GM13977 (cell line): ENCODE measurements at regions not wholly inside any gene's neighbourhood (a gene's known extent, or its start where the extent isn't known, plus 50 kb on each side); places are given as distances from the start of the nearest gene placed in this dataset.

Experiments
- DNase-seq: peaks from one replicate; pipeline ENCODE4 v3.0.0; 2012; ENCODE audit warnings: low spot score
- in situ Hi-C: fragments of 300-500 bp; cut with MboI; formaldehyde crosslinking; loops from one replicate; pipeline ENCODE4 v1.12.0; 2022; ENCODE audit warnings: low sequenced_read_pairs, low pct_unique_long_range_greater_than_20kb, mixed read lengths, inconsistent platforms; ENCODE audit not compliant: unreplicated experiment
- TF ChIP-seq, protein P1 (sequence below): IDR thresholded peaks from 2 replicates; pipeline ENCODE4 v1.5.1; 2012; ENCODE audit warnings: mild to moderate bottlenecking, control low read depth; ENCODE audit not compliant: insufficient read depth; ENCODE audit errors: extremely low read depth, missing control alignments

DNA sequence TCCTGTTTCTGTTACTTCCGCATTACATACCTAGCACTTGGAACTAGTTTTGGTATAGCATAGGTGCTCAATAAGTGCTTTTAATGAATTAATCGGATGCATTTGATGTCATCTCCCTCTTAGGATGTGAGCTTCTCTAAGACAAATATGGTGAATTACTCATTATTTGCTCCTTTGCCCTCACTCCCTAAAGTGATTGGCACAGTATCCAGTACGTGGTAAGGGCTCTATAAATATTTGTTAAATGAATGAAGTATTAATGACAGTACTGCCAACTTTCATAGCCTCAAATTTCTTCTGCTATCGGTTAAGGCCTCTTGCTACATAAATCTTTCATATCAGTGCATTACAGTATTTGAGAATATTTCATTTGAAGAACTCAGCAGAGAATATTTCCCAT, 75.9 kb upstream of the ARID5B start:
- in situ Hi-C loops: no loop called here
- TF ChIP-seq, protein P1, sequence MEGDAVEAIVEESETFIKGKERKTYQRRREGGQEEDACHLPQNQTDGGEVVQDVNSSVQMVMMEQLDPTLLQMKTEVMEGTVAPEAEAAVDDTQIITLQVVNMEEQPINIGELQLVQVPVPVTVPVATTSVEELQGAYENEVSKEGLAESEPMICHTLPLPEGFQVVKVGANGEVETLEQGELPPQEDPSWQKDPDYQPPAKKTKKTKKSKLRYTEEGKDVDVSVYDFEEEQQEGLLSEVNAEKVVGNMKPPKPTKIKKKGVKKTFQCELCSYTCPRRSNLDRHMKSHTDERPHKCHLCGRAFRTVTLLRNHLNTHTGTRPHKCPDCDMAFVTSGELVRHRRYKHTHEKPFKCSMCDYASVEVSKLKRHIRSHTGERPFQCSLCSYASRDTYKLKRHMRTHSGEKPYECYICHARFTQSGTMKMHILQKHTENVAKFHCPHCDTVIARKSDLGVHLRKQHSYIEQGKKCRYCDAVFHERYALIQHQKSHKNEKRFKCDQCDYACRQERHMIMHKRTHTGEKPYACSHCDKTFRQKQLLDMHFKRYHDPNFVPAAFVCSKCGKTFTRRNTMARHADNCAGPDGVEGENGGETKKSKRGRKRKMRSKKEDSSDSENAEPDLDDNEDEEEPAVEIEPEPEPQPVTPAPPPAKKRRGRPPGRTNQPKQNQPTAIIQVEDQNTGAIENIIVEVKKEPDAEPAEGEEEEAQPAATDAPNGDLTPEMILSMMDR: no peak

DNA sequence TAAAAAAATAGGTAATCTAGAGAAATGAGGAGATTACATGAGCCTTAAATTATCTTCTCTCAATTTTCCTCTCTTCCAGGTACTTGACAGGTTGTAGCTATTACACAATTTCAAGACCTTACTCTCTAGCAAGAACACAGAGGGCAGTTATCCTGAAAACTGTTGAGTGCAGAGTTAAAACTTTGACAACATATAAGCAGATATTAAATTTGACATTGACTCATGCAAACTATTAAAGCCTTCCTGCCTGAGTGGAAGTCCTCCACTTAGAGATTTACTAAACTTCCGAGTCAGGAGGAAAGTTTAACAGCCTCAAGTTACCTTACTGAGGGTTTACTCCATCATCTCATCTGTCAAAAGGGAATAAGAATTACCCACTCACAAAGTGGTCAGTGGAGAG, 73.5 kb upstream of the ARID5B start:
- TF ChIP-seq, protein P1: no peak
- no peak for DNase-seq
- in situ Hi-C loops: no loop called here

More for the DNA sequence above, 75.9 kb upstream of the ARID5B start:
- DNase-seq: no peak

DNA sequence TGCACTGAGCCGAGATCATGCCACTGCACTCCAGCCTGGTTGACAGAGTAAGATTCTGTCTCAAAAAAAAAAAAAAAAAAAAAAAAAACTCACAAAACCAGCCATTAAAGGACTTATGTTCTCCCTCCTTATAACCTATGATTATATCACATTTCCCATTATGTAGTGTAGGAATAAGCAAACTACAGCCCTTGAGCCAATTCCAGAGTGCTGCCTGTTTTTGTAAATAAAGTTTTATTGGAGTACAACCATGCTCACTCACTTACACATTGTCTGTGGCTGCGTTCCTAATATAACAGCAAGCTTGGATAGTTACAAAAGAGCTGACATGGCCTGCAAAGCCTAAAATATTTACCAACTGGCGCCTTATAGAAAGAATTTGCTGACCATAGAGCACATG, 72.7 kb upstream of the ARID5B start:
- no peak for DNase-seq
- TF ChIP-seq, protein P1: no peak
- in situ Hi-C loops: no loop called here

DNA sequence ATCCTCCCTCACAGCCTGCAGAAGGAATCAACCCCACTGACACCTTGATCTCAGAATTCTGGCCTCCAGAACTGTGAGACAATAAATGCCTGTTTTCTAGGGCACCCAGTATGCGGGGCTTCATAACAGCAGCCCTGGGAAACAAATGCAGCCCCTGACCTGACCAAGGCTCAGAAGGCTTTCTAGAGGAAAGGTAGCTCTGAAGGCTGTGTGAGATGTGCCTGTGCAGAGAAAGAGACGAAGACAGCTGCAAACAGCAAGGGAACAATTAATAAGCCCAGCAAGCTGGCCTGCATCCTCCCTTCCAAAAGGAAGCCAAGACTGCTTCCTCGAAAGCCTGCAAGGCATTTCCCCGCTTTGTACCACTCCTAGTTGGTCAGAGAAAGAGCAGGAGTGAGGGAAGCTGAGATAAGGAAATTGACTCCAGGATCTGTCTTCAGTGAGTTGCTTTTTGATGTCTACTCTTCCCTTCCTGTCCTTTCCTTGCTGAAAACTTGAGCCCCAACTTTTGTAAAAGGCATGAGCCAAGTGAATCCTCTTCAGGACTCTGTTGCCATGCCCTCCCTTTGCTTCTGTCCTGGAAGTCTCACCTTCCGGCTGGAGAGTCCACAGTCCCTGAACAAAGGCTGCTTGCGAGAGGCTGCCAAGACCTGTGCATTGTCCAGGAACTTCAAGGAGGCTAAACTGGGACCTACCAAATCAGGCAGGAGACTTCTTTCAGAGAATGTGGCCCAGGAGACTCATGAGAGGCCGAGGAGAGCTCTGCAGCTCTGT, 71.2 kb upstream of the ARID5B start:
- in situ Hi-C loops: no loop called here
- DNase-seq: no peak
- TF ChIP-seq, protein P1: no peak

DNA sequence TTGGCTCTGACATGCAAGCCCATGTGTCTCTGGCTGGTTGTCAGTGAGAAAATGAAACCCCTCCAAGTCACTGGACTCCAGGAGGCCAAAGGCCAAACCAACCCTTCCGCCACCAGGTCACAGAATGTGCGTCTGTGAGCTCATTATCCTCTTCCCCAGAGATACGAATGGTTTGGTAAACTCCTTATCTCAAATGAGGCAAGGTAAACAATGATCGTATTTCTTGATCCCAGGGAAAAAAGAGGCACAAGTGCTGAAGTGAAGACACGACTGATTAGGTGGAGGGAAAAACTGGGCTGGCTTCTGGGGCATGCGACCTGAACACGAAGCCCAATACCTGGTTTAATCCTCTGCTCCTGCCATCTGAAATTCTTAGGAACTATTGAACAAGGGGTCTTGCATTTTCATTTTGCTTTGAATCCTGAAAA, 70.6 kb upstream of the ARID5B start:
- TF ChIP-seq, protein P1: no peak
- in situ Hi-C loops: no loop called here

DNA sequence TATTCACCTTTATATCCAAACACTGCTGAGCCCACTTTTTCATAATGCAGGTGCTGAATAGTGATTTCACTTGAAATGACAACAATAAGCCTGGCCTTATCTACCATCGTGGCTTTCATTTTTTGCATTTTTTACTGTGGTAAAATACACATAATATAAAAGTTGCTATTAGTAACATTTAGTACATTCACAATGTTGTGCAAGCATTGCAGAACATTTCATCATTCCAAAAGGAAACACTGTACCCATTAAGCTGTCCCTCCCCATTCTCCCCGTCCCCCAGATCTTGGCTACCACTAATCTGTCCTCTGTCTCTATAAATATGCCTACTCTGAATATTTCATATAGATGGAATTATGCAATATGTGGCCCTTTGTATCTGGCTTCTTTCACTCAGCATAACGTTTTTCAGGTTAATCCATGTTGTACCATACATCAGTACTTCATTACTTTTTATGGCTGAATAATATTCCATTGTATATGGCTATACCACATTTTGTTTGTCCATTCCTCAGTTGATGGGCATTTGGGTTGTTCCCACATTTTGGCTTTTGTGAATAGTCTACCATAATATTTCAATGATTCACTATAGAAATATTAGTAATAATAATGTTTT, 68.5 kb upstream of the ARID5B start:
- DNase-seq: no peak
- in situ Hi-C loops: no loop called here
- TF ChIP-seq, protein P1: no peak

More for the DNA sequence above, 70.6 kb upstream of the ARID5B start:
- DNase-seq: no peak
